GM19025 (cell line): ENCODE measurements at regions not wholly inside any gene's neighbourhood (a gene's known extent, or its start where the extent isn't known, plus 50 kb on each side); places are given as distances from the start of the nearest gene placed in this dataset.

Experiments used
- ATAC-seq: cut with Tn5 transposase; IDR thresholded peaks from one replicate; pipeline ENCODE4 v1.9.1; 2021; ENCODE audit warnings: mild to moderate bottlenecking, low read depth, moderate library complexity; ENCODE audit not compliant: unreplicated experiment

DNA sequence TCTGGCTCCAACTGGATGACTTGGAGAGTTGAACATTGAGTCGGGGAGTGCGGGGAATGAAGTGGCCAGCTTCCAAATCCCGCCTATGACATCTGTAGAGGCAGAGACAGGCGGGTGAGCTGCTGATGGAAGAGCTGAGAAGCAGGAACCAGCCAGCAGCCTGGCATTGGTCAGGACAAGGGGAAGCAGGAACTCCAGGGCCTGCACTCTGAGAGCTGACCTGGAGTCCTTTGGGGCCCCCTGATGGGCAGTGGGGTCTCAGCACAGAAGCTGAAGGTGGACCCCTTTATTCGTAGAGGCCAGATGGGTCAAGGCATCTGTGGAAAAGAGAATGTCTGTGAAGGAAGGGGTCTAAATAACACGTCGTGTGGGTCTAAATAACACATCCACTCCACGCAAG, 57.0 kb downstream of the SEC61G start:
- no peak for ATAC-seq

DNA sequence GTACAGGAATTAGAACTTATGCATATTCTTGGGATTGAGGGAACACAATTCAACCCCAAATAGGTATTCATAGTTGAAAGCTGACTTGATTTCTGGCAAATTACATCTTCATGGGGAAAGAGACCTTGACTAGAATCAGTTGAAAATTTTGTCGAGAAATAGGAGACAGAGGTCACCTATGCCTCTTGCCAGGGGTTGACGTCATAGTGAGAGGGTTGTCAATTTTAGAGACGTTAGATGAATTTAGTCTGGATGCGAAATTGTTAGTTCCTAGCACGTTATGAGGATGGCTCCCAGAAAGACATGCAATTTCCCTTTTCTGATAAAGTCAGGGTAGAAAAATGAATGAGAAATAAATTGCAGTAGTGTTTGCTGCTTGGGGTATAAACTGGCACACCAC, 59.3 kb downstream of the SEC61G start:
- no peak for ATAC-seq

DNA sequence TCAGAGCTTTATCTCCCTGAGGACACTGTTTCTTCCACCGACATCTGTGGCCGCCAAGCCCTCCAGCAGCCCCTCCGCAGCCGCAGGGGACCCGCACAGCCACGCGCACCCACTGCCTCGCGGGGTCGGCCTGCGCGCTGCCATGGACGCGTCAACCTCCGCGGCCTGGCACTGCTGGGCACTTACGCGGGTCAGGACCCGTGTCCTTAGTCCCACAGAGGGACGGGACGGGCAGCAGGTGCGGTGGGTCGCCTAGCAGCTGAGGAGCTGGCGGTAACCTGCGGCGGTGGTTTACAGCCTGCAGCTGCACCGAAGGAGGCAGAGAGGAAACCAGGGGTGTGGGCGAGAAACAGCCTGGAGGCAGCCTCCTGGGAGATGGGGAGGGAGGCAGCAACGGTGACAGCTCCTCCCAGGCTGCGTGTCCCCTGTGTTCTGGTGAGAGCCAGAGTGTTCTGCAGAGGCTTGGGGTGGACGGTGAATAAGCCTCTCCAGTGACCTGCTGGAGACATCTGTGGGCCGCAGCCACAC, 61.3 kb downstream of the SEC61G start:
- no peak for ATAC-seq

DNA sequence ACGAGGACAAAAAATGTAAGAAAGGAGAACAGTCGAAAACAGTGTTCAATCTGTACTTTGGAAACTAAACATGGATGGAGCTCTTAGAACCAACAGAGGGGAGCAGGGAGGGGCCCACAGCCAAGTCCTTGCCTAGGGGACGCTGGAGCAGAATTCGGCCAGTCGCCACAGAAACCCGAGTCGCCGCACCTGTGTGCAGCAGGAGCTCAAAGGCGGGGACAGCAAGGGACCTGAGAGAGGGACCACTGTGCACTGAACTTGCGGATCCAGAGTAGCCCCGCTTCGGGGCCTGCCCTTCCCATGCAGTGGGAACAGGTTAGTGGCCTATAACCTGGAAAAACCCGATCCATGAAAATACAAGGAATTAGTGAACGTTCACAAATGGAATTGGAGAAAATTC, 68.1 kb downstream of the SEC61G start:
- no peak for ATAC-seq

DNA sequence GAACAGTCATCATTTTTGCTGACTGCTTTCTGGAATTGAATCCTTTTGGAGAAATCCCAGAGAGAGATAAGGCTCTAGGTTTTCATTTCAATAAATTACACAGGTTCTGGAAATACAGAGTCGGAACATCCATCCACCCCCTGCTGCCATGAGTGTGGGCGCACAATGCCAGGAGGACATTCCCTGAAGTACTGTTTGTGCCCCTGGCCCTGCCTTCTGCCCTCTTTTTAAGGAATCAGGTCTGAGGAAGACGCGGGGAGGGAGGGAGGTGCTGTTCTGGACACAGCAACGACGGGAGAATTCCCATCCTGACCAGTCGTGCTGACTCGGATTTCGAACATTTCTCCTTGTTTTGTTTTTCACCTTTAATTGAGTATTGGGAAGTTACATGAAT, 69.0 kb downstream of the SEC61G start:
- ATAC-seq, result no peak

DNA sequence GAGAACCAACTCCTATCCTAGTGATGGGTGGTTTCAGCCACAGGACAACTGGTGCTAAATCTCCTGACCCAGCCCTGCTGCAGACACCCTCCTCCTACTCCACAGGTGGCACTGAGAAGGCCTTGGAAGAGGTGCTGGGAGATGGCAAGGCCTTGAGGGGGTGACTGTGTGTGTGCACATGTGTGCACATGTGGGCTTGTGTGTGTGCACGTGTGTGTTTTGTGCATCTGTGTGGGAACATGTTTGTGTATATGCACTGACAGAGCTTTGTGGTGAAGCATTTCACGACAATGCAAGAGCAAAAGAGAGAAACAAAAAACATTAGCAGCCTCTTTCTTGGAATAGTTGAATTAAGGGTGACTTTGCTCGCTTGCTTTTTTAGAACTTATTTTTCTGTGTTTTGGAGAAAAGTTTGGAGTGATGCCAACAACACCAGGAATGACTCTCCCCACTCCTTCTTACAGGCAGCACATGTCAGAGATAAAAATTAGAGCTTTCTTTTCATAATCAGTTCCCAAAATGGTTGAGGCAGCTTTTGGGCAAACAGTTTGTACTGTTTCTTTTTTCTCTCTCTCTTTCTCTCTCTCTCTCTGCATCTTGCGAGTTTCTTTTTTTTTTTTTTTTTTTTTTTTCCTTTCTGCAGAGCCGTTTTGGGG, 69.5 kb downstream of the SEC61G start:
- ATAC-seq, result no peak

DNA sequence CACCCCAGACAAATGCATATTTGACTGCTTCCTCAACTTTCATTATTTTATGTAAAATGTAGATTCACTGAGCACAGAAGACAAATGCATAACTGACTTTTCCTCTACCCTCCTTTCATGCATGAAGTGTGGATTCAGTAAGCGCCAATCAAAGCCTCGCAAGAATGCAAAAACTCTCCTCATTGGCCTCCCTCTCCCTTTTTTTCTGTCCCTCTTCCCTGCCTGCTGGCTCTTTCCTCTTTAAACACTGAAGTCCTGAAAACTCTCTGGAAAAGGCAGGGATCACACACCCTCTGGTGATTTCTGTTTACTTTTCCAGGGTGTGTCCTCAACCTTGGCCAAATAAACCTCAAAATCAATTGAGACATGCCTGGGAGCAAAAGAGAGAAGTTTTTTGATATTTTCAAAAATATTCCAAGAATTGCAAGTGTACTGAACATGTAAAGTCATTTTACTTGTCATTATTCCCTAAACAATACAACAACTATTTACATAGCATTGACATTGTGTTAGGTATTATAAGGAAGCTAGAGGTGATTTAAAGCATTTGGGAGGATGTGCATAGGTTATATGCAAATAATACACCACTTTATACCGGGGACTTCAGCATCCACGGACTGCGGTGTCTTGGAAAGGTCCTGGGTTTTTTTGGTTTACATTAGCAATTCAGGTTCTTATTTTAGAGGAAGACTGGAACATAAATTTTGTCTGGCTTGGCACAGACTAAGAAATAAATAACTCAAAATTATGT, 71.4 kb downstream of the SEC61G start:
- no peak for ATAC-seq

DNA sequence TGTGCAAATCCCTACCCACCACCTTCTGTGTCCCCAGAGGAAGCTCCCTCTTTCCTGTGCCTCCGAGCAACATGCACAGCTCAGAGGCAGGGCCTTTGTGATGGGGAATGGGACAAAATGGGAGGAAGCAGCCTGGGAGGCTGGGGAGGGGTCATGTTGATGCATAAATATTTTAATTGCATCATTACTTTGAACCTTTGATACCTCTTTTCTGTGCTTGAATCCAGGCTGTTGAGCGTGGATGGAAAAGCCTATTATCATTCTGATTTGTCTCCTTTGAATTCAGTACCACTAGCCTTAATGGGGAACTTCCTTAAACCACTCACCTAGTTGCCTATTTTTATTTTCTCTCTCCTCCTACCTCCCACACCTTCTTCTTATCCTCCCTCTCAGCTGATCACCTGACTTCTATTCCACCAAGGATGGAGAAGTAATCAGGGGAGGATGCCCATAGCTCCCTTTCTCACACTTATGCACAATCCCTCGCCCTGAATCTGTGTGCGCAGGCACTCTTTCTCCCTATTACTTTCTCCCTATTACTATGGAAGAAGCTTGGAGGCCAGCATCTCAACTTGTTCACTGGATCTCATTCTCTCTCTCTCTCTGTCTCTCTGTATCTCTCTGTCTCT, 78.5 kb downstream of the SEC61G start:
- ATAC-seq, result no peak

DNA sequence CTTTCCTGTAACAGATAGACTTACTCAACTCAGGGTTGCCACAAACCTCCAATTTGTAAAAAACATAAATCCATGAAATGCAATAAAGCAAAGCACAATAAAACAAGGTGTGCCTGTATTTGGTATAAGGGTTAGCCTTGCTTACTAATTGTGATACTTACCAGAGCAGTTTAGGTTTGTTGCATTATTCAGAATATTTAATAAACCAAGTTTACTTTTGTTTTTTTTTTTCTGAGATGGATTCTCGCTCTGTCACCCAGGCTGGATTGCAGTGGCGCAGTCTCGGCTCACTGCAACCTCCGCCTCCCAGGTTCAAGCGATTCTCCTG, 79.6 kb downstream of the SEC61G start:
- ATAC-seq, result no peak

DNA sequence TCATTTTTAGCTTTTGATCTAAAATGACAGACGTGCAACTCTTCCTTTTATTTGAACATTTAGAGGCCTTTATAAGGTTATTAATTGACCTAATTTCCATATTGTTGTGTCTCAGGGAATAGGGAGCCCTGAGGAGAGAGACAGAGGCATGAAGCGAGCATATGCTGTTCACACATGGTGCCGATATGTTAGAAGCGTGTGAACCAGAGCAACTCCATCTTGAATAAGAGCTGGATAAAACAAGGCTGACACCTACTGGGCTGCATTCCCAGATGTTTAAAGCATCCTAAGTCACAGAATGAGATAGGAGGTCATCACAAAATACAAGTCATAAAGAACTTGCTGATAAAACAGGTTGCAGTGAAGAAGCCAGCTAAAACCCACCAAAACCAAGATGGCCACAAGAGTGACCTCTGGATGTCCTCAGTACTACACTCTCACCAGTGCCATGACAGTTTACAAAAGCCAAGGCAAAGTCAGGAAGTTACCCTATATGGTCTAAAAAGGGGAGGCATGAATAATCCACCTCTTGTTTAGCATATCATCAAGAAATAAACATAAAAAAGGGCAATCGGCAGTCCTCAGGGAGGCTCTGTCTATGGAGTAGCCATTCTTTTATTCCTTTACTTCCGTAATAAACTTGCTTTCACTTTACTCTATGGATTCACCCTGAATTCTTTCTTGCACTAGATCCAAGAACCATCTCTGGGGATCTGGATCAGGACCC, 80.1 kb downstream of the SEC61G start:
- no peak for ATAC-seq

DNA sequence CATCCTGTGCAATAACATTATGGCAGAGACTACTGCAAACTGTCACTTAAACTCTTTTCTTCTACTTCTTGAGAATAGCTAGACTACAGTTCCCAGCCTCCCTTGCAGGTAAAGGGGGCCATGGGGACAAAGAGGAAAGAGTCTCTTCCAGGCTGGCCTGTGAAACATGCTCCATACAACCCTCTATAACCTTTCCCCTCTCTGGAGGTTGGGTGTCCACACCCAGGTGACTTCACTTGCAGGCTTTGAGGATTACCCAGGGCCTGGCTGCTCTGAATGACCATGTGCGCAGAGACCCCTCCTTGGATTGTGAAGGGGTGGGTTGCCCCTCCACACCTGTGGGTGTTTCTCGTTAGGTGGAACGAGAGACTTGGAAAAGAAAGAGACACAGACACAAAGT, 84.1 kb downstream of the SEC61G start:
- ATAC-seq, result no peak

DNA sequence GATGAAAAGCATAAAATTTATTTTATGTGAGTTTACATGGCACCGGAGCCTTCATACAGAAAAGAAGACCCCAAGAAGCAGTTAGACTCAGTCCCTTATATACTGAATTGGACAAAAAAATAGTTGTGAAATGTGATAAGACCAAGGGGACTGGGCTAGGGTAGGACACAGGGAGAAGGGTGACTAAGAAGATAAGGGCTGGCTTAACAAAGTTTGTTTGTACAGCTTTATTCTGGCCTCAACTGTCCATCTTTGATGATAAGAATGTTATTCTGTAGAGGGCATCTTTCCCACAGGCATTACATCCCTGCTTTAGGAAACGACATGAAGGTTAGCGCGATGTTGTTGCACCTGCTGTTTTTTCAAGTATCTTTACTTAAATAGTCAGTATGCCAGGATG, 86.5 kb downstream of the SEC61G start:
- ATAC-seq, result no peak

DNA sequence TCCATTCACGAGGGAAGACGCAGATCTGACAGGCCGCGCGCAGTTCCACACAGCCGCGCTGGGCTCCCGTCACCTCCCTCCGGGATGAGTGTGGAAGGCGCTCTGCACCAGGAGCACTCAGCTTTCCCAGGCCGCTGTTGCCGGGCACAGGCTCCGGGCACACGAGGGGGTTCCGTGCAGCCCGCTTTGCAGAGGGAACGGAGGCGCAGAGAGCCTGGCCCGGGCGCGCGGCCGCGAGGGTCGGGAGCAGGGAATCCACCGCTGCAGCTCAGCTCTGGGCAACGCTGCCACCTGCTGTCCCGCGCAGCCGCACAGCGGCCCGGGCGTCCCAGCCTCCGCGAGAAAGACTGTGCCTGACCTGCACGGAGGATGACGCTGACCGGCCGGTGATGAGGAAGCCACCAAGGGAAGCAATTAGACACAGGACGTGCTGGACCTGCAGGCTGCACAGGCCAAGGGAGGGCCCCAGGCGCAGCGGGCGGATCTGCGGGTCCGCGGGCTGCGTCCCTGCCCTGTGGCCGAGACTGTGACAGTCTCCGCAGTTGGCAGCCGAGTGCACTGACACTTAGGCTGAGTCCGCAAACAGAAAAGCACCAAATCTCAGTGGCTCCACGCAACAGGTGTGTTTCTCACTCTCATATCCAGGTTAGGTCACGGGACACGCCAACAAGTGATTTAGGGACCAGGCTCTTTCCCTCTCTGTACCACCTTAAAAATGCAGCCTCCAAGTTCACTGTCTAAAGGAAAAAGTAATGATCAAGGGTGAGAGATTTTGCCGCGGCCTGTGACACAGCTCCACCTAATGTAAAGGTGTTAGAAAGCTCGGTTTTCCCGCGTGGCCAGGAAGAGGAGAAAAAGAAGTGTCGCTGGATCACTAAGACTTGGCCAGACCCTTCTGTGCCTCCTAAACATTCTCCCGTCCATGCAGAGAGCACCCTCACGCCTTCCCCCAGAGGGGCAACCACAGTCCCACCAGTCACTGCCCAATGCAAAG, 94.5 kb downstream of the SEC61G start:
- peak; percentile 77 for ATAC-seq

DNA sequence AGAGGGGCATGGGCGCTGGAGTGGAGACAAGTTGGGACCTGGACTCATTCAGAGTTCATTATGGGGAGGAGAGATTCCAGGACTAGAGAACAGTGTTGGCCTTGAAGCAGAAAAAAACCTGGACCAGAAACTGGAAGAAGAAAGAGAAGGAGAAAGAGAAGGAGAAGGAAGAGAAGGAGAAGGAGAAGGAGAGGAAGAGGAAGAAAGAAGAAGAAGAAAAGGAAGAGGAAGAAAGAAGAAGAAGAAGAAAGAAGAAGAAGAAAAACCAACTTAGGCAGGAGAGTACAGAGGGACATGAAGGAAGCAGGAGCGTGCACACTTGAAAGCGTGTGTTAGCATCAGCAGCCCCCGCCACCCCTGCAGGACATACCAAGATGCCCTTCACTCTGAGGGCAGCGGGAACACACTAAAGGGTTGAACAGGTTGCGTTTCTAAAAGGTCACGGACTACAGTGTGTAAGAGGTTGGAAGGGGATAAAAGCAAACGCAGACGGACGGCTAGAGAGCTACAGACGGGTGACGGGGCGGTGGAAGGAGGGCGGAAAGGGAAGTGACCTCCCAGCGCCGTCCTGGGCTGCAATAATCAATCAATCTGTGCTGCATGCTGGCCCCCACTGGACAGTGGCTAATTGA, 95.3 kb downstream of the SEC61G start:
- ATAC-seq, result peak; percentile 17

DNA sequence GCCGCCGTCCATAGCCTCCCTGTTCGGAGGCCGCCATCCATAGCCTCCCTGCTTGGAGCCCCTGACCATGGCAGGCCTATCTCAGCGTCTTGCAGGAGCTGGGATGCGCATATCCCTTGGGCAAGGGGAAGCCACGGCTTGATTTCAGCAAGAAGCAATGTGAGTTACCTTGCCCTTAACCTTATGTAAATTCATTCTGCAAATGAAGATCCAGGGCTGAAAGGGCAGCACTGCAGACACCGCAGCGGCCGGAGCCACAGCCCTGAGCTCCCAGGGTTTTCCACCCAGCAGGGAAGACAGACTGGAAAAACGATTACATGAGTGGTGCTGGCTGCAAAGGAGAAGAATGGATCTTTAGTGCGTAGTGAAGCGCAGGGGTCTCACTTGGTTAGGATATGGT, 95.8 kb downstream of the SEC61G start:
- ATAC-seq, result no peak

DNA sequence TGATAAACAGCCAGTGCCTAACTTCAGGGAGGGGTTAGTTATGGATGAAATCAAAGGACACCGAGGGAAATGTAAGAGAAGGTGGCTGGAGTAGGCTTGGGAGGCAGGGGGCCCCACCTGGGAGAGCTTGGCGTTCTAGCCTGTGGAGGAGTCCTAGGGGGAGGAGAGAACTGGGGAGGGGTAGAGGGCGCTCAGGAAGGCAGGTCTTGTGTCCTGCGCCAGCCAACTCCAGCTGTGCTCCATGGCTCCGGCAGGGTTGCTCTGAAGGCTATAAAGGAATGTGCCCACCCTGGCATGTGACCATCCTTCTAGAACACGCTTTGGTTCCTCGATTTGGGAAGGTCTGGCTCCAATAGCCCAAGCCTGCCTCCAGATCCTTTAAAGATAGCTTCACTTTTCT, 96.3 kb downstream of the SEC61G start:
- ATAC-seq, result no peak

DNA sequence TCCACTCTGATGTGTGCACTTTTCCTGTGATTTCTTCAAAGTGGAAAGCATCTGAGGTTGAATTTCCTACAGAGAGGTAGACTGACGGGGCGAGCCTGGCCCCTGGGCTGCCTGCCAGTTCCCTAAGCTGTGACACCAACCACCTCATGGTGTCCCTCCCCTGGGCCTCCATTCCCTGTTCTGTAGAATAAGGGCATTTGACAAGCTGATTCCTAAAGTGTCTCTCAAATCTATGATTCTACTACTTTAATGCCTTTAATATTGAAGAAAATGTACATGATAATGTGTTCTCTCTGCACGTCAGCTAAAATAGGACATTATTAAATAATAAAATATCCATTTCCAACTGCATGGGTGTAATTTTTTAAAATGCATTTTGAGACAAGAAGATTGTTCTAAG, 105.1 kb downstream of the SEC61G start:
- ATAC-seq, result no peak

DNA sequence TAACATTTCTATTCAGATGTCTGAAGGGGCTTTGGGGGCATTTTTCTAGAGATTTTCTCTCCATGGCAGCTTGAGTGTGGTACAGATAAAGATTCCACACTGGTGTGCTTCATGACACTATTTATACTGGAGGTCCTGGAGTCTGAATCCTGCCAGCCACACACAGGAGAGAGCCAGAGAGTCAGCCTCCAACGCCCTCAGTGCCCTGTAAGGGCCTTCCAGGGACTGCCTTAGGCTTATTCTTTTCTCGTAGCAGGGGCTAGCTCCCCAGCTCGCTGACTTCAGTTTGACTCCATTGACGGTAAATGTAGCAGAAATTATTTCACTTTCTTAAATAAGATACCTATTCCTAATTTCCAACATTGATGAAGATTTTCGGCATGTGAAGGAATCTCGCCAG, 100.9 kb downstream of the VSTM2A start:
- ATAC-seq, result no peak

DNA sequence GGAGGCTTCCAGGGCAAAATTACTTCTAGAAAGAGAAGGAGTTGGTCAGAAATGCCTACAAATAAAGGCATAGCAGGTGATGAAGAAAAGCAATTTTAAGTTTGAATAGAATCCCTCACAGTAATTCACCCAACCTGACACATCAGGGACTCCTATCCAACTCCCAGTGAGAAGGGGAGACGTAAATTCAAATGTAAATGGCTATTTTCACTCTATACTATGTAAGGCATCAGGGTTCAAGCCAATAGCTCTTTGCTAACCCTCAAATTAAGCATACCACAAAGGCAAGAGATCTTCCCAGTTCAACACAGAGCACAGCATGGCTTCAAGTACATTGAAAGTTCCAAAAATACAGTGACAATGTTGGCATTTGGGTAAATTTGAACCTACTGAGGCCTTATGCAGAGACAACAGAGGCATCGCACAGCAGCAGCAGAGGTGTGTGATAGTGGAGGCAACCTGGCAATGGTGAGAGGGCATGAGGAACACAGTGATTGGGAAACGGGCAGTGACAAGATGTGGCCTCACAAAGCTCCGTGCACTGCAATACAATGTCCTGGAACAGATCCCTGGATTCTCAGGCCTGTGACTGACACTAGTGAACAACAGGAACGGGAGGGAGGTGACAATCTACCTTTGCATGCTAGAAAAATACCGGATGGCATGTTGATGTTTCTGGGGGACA, 95.7 kb downstream of the VSTM2A start:
- no peak for ATAC-seq
